GM06990 (cell line): ENCODE measurements at regions not wholly inside any gene's neighbourhood (a gene's known extent, or its start where the extent isn't known, plus 50 kb on each side); places are given as distances from the start of the nearest gene placed in this dataset.

Experiments
- DNase-seq: peaks from one replicate; pipeline ENCODE4 v3.0.0-alpha.2; 2011; ENCODE audit not compliant: insufficient read length; ENCODE audit errors: extremely low read depth
- H3K27me3 ChIP-seq: replicated peaks from 2 replicates; pipeline ENCODE4 v1.6.0; 2011; ENCODE audit warnings: low read length; ENCODE audit not compliant: control insufficient read depth, insufficient read depth
- H3K36me3 ChIP-seq: 2 replicates; pipeline ENCODE4 v1.5.1; 2011; ENCODE audit warnings: low read length; ENCODE audit not compliant: control insufficient read depth, insufficient read depth
- H3K4me3 ChIP-seq: replicated peaks from 2 replicates; pipeline ENCODE4 v1.5.1; 2011; ENCODE audit warnings: low read depth, mild to moderate bottlenecking, control low read depth, low read length
- TF ChIP-seq, protein P1 (sequence below): IDR thresholded peaks from 2 replicates; pipeline ENCODE4 v1.5.1; 2011; ENCODE audit warnings: low read length, control low read depth, mild to moderate bottlenecking, inconsistent platforms; ENCODE audit not compliant: insufficient read depth, poor library complexity, severe bottlenecking

DNA sequence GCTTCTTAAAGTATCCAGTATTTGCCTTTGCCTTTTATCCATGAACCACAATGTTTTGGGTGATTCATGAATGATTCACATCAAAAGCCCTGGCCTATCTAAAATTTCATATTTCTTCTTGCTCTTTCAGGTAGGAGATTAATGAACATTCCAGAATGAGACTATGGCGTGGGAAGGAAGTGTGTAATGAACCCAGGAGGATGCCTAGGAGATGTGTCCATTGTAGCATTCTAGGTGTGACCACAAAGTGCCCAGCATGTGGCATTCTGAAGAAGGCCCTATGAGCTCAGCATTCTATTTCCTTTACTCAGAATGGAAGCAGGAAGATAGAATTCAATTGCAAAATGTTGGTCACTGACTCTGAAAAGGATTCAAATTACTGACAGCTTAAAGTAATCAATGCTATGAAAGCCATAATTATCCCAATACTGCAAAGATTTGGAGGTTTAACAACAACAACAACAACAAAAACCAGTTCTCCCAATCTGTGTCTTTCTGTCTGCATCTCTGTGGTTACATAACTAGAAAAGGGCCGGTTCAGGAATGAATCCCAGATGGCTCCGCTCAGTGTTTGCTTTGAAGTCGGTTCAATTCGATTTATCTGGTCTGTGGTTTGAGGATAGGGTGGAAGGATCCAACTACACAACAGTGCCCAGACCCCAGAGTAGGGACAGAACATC is 126.7 kb downstream of the FOXD1 start:
- Histone ChIP-seq H3K27me3 (no peaks in the 10 kb centered on the region; the same call in 1 of the 2 replicates), H3K36me3 (no peaks in the 10 kb centered on the region), H3K4me3 (no peak overlapping the region)
- TF ChIP-seq, protein P1, sequence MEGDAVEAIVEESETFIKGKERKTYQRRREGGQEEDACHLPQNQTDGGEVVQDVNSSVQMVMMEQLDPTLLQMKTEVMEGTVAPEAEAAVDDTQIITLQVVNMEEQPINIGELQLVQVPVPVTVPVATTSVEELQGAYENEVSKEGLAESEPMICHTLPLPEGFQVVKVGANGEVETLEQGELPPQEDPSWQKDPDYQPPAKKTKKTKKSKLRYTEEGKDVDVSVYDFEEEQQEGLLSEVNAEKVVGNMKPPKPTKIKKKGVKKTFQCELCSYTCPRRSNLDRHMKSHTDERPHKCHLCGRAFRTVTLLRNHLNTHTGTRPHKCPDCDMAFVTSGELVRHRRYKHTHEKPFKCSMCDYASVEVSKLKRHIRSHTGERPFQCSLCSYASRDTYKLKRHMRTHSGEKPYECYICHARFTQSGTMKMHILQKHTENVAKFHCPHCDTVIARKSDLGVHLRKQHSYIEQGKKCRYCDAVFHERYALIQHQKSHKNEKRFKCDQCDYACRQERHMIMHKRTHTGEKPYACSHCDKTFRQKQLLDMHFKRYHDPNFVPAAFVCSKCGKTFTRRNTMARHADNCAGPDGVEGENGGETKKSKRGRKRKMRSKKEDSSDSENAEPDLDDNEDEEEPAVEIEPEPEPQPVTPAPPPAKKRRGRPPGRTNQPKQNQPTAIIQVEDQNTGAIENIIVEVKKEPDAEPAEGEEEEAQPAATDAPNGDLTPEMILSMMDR: no peak
- DNase-seq: no peak

DNA sequence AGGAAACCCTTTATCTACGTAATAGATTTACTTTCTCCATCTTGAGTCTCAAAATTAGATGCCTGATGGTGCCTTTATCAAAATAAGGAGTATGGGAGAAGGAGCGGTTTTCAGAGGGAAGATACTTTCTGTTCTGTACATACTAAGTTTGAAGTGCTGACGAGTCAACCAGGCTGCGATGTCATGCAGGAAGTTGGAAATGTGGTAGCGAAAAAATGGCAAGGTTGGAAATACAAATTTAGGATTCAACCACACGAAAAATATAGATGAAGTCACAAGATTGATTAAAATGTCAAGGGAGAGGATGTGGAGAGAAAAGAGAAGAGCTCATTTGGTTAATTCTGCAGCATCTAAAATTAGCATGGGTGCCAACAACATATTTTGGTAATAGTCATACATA is 129.5 kb downstream of the FOXD1 start:
- no peaks in the 10 kb centered on the region; the same call in none of the 2 replicates for H3K27me3 ChIP-seq
- DNase-seq: no peak
- TF ChIP-seq, protein P1: no peak
- no peaks in the 10 kb centered on the region for H3K36me3 ChIP-seq
- H3K4me3 ChIP-seq: no peak overlapping the region

DNA sequence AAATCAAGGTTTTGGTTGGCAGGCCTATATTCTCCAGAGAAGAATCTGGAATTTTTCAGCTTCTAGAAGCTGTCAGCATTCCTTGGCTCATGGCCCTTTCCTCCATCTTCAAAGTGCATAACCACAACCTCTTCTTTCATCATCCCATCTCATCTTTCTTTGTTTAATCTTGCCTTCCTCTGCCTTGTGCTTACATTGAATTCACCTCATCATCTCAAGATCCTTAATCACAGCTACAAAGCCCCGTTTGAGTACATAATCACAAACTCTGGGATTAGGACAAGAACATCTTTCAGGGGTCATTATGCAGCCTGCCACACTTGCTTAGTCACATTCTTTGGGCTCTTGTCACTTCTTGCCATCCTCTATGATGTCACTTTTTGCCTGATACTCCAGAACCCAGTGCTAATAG is 130.3 kb downstream of the FOXD1 start:
- TF ChIP-seq, protein P1: no peak
- DNase-seq: no peak

DNA sequence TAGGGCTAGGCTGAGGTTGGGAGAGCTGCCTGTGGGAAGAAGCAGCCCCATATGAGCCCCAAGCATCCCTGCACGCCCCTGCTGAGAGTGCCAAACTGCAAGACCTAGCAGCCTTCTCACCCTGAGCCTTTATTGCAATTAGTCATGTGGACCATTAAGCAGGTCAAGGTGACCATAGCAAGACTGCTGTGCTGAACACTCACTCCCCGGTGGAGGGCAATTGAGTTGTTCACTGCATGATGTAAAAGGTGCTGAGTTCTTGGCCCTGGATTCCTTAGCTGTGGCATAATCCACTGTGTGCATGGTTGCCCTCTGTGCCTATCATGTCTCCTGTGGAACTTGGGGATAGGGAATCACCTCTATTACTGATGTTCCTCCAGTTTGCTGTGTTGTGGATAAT is 131.1 kb downstream of the FOXD1 start:
- DNase-seq: no peak
- Histone ChIP-seq H3K4me3 (no peak overlapping the region), H3K36me3 (no peaks in the 10 kb centered on the region), H3K27me3 (no peaks in the 10 kb centered on the region; the same call in none of the 2 replicates)
- TF ChIP-seq, protein P1: no peak

More for the DNA sequence above, 130.3 kb downstream of the FOXD1 start:
- Histone ChIP-seq H3K4me3 (no peak overlapping the region), H3K27me3 (no peaks in the 10 kb centered on the region; the same call in none of the 2 replicates), H3K36me3 (no peaks in the 10 kb centered on the region)

DNA sequence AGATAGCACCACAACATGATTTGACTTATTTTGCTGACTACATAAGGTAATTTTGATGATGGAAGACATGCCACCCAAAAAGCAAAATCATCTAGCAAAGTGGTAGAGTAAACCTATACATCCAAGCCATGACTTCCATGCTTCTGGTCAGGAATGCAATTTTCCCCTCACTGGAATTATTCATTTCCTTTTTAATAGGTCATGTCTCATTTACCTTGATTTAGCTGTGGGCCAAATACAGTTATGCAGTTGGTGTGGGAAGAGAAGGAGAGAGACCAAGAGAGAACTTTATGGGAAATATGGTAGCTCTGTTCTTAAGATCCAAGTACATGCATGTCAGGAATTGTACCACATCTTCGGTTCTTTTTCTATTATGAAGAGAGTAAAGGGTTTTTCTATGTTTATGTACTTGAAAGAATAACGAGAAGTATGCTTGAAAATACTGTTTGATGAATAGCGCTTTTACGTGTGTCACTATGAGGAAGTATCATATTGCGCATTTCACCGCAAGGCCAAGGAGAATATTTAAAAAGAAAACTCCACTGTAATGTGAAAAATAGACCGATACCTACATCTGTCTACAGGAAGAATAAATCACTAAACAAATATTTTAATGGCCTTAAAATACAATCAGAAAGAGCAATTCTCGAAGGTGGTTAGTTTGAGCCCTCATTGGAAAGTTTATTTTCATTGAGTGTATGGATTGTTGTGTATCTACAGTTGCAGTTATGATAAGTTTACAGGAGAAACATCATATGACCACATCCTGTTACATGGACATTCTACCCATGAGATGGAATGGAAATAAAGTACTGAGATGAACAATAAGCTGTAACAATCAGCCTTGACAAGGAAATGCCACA is 134.0 kb downstream of the FOXD1 start:
- TF ChIP-seq, protein P1: no peak
- Histone ChIP-seq H3K36me3 (no peaks in the 10 kb centered on the region), H3K4me3 (no peak overlapping the region), H3K27me3 (peaks cover 2% of the 10 kb centered on the region)
- no peak for DNase-seq
